Fibroblast of lung (primary cell): ENCODE measurements at regions not wholly inside any gene's neighbourhood (a gene's known extent, or its start where the extent isn't known, plus 50 kb on each side); places are given as distances from the start of the nearest gene placed in this dataset.

Experiments
- DNase-seq, 2 donors: peaks; one replicate each; pipeline versions ENCODE4 v3.0.0 to v3.0.0-alpha.2; 2010; ENCODE audit warnings: low read depth in 2 of 2
- H2AFZ ChIP-seq: 2 replicates; pipeline ENCODE4 v1.5.1; 2012; ENCODE audit warnings: low read length, control low read depth, inconsistent platforms
- H3K27ac ChIP-seq: 2 replicates; pipeline ENCODE4 v1.5.1; 2011; ENCODE audit warnings: low read length, control low read depth; ENCODE audit not compliant: insufficient read depth
- H3K27me3 ChIP-seq: 2 replicates; pipeline ENCODE4 v1.5.1; 2011; ENCODE audit warnings: mild to moderate bottlenecking, low read length; ENCODE audit not compliant: control insufficient read depth, insufficient read depth
- H3K36me3 ChIP-seq: 2 replicates; pipeline ENCODE4 v1.5.1; 2011; ENCODE audit warnings: low read length; ENCODE audit not compliant: control insufficient read depth, insufficient read depth
- H3K4me1 ChIP-seq: 2 replicates; pipeline ENCODE4 v1.5.1; 2011; ENCODE audit warnings: low read length; ENCODE audit not compliant: control insufficient read depth, insufficient read depth; ENCODE audit errors: extremely low read depth
- H3K4me2 ChIP-seq: 2 replicates; pipeline ENCODE4 v1.5.1; 2011; ENCODE audit warnings: low read length, control low read depth; ENCODE audit not compliant: insufficient read depth; ENCODE audit errors: extremely low read depth
- H3K4me3 ChIP-seq, 4 experiments: fragments of 200-600 bp in 1 of 4; sonication (generic) in 1 of 4; replicated peaks in 1 of 4; 2 replicates each; pipeline ENCODE4 v1.5.1; 2011 to 2016; ENCODE audit warnings: low read length in 4 of 4, low read depth in 3 of 4, mild to moderate bottlenecking in 3 of 4, control low read depth in 2 of 4, inconsistent platforms in 1 of 4, mixed read lengths in 1 of 4; ENCODE audit not compliant: insufficient read depth in 1 of 4; ENCODE audit errors: control extremely low read depth in 1 of 4
- H3K79me2 ChIP-seq: 2 replicates; pipeline ENCODE4 v1.5.1; 2012; ENCODE audit warnings: mild to moderate bottlenecking, low read length, inconsistent platforms; ENCODE audit not compliant: control insufficient read depth, insufficient read depth
- H3K9ac ChIP-seq: 2 replicates; pipeline ENCODE4 v1.5.1; 2011; ENCODE audit warnings: mild to moderate bottlenecking, low read length, control low read depth; ENCODE audit not compliant: insufficient read depth
- H3K9me3 ChIP-seq: 2 replicates; pipeline ENCODE4 v1.5.1; 2012; ENCODE audit warnings: low read depth, low read length; ENCODE audit not compliant: control insufficient read depth, insufficient read depth
- H4K20me1 ChIP-seq: 2 replicates; pipeline ENCODE4 v1.5.1; 2011; ENCODE audit warnings: low read length; ENCODE audit not compliant: control insufficient read depth, insufficient read depth; ENCODE audit errors: extremely low read depth
- CTCF ChIP-seq, 2 donors: IDR thresholded peaks in 1 of 2; conservative IDR thresholded peaks in 1 of 2; 1 replicate in 1 of 2; 2 replicates in 1 of 2; pipeline ENCODE4 v1.5.1; 2011 to 2012; ENCODE audit warnings: low read length in 2 of 2, control low read depth in 1 of 2, inconsistent platforms in 1 of 2, low read depth in 1 of 2, mild to moderate bottlenecking in 1 of 2
- EZH2 ChIP-seq: IDR thresholded peaks from 2 replicates; pipeline ENCODE4 v1.5.1; 2012; ENCODE audit warnings: low read length, control low read depth, mild to moderate bottlenecking; ENCODE audit errors: missing control alignments

GRCh38 chr20:21006611-21007010 is 99.5 kb downstream of the LINC00237 start:
- no peaks in the 10 kb centered on the region for H3K27me3 ChIP-seq
- no peak for DNase-seq
- no peaks in the 10 kb centered on the region for H3K79me2 ChIP-seq
- H3K4me3 ChIP-seq = no peak overlapping the region
- no peak overlapping the region for H2AFZ ChIP-seq
- H3K9ac ChIP-seq = no peak overlapping the region
- TF ChIP-seq CTCF (conservative IDR thresholded peaks at IDR 0.05 in 1 of 2, IDR thresholded peaks at IDR 0.05 in 1 of 2; ENCODE audit: low read depth in 1 of 2, low read length in 2 of 2) (no peak), EZH2 (no peak)
- no peaks in the 10 kb centered on the region for H3K36me3 ChIP-seq
- H3K4me1 ChIP-seq = no peaks in the 10 kb centered on the region
- H3K4me2 ChIP-seq = no peak overlapping the region
- no peaks in the 10 kb centered on the region for H4K20me1 ChIP-seq
- H3K27ac ChIP-seq = no peak overlapping the region
- no peaks in the 10 kb centered on the region for H3K9me3 ChIP-seq

DNA sequence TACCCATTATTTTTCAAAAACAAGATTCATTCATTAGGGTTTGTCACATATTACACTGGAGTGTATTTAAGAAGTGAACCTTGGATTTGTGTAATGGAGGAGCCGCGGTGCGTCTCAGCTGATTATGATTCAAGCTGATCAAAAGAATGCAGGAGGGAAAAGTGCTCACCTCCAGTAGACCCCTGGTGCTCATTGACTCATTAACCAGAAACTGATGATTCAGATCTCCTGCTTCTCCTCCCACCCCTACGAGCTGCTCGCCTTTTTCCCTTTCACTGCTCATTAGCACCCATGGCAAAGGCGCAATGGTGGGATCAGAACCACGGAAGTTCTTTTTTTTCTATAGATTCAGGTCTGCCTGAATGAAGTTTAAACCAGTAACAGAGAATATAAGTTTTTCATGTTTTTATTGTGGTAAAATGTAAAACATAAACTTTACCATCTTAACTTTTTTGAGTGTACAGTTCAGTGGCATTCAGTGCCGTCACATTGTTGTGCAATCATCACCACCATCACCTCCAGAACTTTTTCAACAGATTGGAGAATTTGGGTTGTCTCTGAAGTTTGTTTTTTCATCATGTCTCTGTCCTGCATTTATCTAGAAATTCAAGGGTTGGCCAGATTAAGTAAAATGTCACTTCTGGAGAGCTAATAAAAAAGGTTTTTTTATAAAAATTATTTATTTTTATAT is 101.6 kb downstream of the LINC00237 start:
- H3K4me3 ChIP-seq = no peak overlapping the region
- no peaks in the 10 kb centered on the region for H3K36me3 ChIP-seq

GRCh38 chr20:21003902-21004301 is 102.3 kb downstream of the LINC00237 start:
- no peaks in the 10 kb centered on the region for H3K4me1 ChIP-seq
- no peak overlapping the region for H3K4me3 ChIP-seq
- no peak overlapping the region for H3K9ac ChIP-seq
- TF ChIP-seq EZH2 (no peak), CTCF (conservative IDR thresholded peaks at IDR 0.05 in 1 of 2, IDR thresholded peaks at IDR 0.05 in 1 of 2; ENCODE audit: low read depth in 1 of 2, low read length in 2 of 2) (no peak)
- no peaks in the 10 kb centered on the region for H3K9me3 ChIP-seq
- H3K79me2 ChIP-seq = no peaks in the 10 kb centered on the region
- H4K20me1 ChIP-seq = no peaks in the 10 kb centered on the region
- H3K27me3 ChIP-seq = no peaks in the 10 kb centered on the region
- DNase-seq = no peak
- H3K27ac ChIP-seq = no peak overlapping the region
- no peak overlapping the region for H3K4me2 ChIP-seq
- no peaks in the 10 kb centered on the region for H3K36me3 ChIP-seq
- no peak overlapping the region for H2AFZ ChIP-seq

More for the DNA sequence above, 101.6 kb downstream of the LINC00237 start:
- Histone ChIP-seq H4K20me1 (no peaks in the 10 kb centered on the region), H3K4me2 (no peak overlapping the region), H3K79me2 (no peaks in the 10 kb centered on the region), H3K9me3 (no peaks in the 10 kb centered on the region), H2AFZ (no peak overlapping the region), H3K27ac (no peak overlapping the region), H3K27me3 (no peaks in the 10 kb centered on the region), H3K4me1 (no peaks in the 10 kb centered on the region), H3K9ac (no peak overlapping the region)
- DNase-seq = no peak
- TF ChIP-seq EZH2 = no peak
- TF ChIP-seq CTCF (conservative IDR thresholded peaks at IDR 0.05 in 1 of 2, IDR thresholded peaks at IDR 0.05 in 1 of 2; ENCODE audit: low read depth in 1 of 2, low read length in 2 of 2) = no peak
